H1 (cell line): ENCODE measurements at regions not wholly inside any gene's neighbourhood (a gene's known extent, or its start where the extent isn't known, plus 50 kb on each side); places are given as distances from the start of the nearest gene placed in this dataset.

ENCODE experiments used
- HDAC6 ChIP-seq: IDR thresholded peaks from one replicate; pipeline ENCODE4 v1.7.1; 2012; ENCODE audit warnings: low read depth, mild to moderate bottlenecking, inconsistent platforms, low read length, moderate library complexity
- POLR2A ChIP-seq, 2 experiments: IDR thresholded peaks; 1 replicate in 1 of 2; 2 replicates in 1 of 2; pipeline ENCODE4 v1.6.1; 2011; ENCODE audit warnings: low read depth in 2 of 2, low read length in 2 of 2, mild to moderate bottlenecking in 2 of 2; ENCODE audit errors: control extremely low read depth in 1 of 2
- TF ChIP-seq, protein P1 (sequence below), 3 experiments: IDR thresholded peaks; 1 replicate in 2 of 3; 2 replicates in 1 of 3; pipeline versions ENCODE4 v1.5.1 to v1.6.1; 2011; ENCODE audit warnings: low read length in 3 of 3, mild to moderate bottlenecking in 3 of 3, inconsistent platforms in 2 of 3, low read depth in 1 of 3, moderate library complexity in 1 of 3; ENCODE audit not compliant: insufficient read depth in 1 of 3; ENCODE audit errors: control extremely low read depth in 1 of 3

- no peak for TF ChIP-seq HDAC6
- TF ChIP-seq, protein P1, sequence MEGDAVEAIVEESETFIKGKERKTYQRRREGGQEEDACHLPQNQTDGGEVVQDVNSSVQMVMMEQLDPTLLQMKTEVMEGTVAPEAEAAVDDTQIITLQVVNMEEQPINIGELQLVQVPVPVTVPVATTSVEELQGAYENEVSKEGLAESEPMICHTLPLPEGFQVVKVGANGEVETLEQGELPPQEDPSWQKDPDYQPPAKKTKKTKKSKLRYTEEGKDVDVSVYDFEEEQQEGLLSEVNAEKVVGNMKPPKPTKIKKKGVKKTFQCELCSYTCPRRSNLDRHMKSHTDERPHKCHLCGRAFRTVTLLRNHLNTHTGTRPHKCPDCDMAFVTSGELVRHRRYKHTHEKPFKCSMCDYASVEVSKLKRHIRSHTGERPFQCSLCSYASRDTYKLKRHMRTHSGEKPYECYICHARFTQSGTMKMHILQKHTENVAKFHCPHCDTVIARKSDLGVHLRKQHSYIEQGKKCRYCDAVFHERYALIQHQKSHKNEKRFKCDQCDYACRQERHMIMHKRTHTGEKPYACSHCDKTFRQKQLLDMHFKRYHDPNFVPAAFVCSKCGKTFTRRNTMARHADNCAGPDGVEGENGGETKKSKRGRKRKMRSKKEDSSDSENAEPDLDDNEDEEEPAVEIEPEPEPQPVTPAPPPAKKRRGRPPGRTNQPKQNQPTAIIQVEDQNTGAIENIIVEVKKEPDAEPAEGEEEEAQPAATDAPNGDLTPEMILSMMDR (IDR thresholded peaks at IDR 0.05; ENCODE audit: control extremely low read depth in 1 of 3, insufficient read depth in 1 of 3, low read depth in 1 of 3, low read length in 3 of 3): no peak
- TF ChIP-seq POLR2A (IDR thresholded peaks at IDR 0.05; ENCODE audit: control extremely low read depth in 1 of 2, low read depth in 2 of 2, low read length in 2 of 2): no peak
Observed at GRCh38 chr2:204156456-204156855, 219.9 kb downstream of the ICOS start.
